ENCODE measurements at regions not wholly inside any gene's neighbourhood (a gene's known extent, or its start where the extent isn't known, plus 50 kb on each side); places are given as distances from the start of the nearest gene placed in this dataset.

DNA sequence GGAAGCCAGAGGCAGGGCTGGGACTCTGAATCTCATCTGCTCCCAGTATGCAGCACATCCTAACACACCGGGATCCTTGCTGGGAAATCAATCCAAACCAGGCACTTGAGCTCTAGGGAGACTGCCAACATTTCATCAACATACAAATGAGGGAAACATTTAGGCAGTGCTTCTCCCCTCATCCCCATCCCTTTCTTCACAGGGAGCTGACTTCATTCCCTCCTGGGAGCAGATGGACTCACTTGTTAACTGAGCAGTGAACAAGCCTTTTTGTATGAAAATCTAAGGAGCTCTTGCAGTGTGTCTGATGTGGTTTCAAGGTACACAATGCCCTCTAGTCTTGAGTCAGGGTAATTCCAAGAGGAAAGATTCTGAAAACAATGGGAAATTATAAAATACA, 96.3 kb downstream of the TMEM114 start:
- TF ChIP-seq, protein P1, sequence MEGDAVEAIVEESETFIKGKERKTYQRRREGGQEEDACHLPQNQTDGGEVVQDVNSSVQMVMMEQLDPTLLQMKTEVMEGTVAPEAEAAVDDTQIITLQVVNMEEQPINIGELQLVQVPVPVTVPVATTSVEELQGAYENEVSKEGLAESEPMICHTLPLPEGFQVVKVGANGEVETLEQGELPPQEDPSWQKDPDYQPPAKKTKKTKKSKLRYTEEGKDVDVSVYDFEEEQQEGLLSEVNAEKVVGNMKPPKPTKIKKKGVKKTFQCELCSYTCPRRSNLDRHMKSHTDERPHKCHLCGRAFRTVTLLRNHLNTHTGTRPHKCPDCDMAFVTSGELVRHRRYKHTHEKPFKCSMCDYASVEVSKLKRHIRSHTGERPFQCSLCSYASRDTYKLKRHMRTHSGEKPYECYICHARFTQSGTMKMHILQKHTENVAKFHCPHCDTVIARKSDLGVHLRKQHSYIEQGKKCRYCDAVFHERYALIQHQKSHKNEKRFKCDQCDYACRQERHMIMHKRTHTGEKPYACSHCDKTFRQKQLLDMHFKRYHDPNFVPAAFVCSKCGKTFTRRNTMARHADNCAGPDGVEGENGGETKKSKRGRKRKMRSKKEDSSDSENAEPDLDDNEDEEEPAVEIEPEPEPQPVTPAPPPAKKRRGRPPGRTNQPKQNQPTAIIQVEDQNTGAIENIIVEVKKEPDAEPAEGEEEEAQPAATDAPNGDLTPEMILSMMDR (IDR thresholded peaks at IDR 0.05; ENCODE audit: poor library complexity, severe bottlenecking): no peak

DNA sequence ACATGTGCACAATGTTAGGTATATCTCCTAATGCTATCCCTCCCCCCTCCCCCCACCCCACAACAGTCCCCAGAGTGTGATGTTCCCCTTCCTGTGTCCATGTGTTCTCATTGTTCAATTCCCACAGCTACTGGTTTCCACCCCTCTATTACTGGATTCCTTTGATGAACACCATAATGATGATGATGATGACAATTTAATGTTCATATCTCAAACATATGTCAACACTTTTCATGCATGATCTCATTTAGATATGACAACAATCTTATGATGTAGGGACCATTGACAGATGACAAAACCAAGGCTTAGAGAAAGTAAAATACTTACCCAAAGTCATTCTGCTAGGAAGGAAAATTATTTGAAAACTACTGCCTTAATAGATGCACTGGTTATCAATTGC, 97.6 kb downstream of the TMEM114 start:
- Histone ChIP-seq H3K4me3 (ENCODE audit: severe bottlenecking) (no peak overlapping the region), H3K27me3 (ENCODE audit: insufficient read depth, poor library complexity, severe bottlenecking) (peaks cover 5% of the 10 kb centered on the region), H3K36me3 (ENCODE audit: low read depth) (no peaks in the 10 kb centered on the region), H3K4me1 (ENCODE audit: insufficient read depth, poor library complexity, severe bottlenecking) (no peaks in the 10 kb centered on the region), H3K9me3 (ENCODE audit: severe bottlenecking) (no peaks in the 10 kb centered on the region), H3K27ac (ENCODE audit: poor library complexity, severe bottlenecking) (no peak overlapping the region)
- ATAC-seq (ENCODE audit: low read depth) (no peak), DNase-seq (ENCODE audit: low spot score) (no peak)
- TF ChIP-seq, protein P1 (IDR thresholded peaks at IDR 0.05; ENCODE audit: poor library complexity, severe bottlenecking): no peak

More for the DNA sequence above, 96.3 kb downstream of the TMEM114 start:
- no peak overlapping the region for H3K27ac ChIP-seq (ENCODE audit: poor library complexity, severe bottlenecking)
- DNase-seq (ENCODE audit: low spot score) (no peak), ATAC-seq (ENCODE audit: low read depth) (no peak)
- no peaks in the 10 kb centered on the region for H3K36me3 ChIP-seq (ENCODE audit: low read depth)
- H3K4me3 ChIP-seq (ENCODE audit: severe bottlenecking): no peak overlapping the region
- no peaks in the 10 kb centered on the region for H3K9me3 ChIP-seq (ENCODE audit: severe bottlenecking)
- H3K27me3 ChIP-seq (ENCODE audit: insufficient read depth, poor library complexity, severe bottlenecking): peaks cover 8% of the 10 kb centered on the region
- H3K4me1 ChIP-seq (ENCODE audit: insufficient read depth, poor library complexity, severe bottlenecking): no peaks in the 10 kb centered on the region

DNA sequence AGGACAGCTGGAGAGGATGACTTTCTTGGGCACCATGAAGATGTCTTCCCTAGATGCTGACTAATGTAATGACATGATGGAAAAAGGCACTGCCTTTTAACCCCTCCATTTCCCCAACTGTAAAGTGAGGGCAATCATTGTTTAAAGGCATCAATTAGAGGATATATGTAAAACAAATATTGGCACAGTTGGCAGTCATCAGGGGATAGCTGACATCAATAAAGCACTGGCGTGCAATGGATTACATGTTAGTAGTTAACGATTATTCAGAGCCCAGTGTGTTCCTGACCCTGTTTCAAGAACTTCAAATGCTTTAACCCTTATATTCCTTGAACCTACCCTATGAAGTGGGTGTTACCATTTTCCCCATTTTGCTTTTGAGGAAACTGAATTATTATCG, 100.7 kb downstream of the TMEM114 start:
- no peak overlapping the region for H3K4me3 ChIP-seq (ENCODE audit: severe bottlenecking)
- no peaks in the 10 kb centered on the region for H3K36me3 ChIP-seq (ENCODE audit: low read depth)
- DNase-seq (ENCODE audit: low spot score) (no peak), ATAC-seq (ENCODE audit: low read depth) (no peak)
- no peaks in the 10 kb centered on the region for H3K9me3 ChIP-seq (ENCODE audit: severe bottlenecking)
- H3K4me1 ChIP-seq (ENCODE audit: insufficient read depth, poor library complexity, severe bottlenecking): no peaks in the 10 kb centered on the region
- TF ChIP-seq, protein P1 (IDR thresholded peaks at IDR 0.05; ENCODE audit: poor library complexity, severe bottlenecking): no peak
- no peak overlapping the region for H3K27ac ChIP-seq (ENCODE audit: poor library complexity, severe bottlenecking)
- H3K27me3 ChIP-seq (ENCODE audit: insufficient read depth, poor library complexity, severe bottlenecking): peaks cover 5% of the 10 kb centered on the region

DNA sequence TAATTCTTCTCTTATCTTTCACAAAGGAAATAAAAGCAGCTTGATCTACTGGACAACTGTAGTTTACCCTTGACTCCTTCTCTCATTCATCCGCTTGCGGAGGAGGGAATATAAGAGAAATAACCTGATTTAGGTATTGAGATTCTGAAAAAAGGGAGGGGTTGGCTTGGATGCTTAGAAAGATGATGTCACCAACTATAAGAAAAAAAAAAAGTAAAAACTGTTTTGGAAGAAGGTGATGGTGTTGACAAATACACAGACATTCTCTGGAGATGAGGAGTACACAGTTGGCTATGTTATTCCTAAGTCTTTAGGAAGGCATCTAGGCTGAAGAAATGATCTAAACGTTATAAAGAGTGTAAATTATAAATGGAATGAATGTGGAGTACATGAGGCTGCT, 103.3 kb downstream of the TMEM114 start:
- Histone ChIP-seq H3K27me3 (ENCODE audit: insufficient read depth, poor library complexity, severe bottlenecking) (peaks cover 2% of the 10 kb centered on the region), H3K27ac (ENCODE audit: poor library complexity, severe bottlenecking) (no peak overlapping the region), H3K4me1 (ENCODE audit: insufficient read depth, poor library complexity, severe bottlenecking) (no peaks in the 10 kb centered on the region), H3K9me3 (ENCODE audit: severe bottlenecking) (no peaks in the 10 kb centered on the region), H3K36me3 (ENCODE audit: low read depth) (no peaks in the 10 kb centered on the region), H3K4me3 (ENCODE audit: severe bottlenecking) (no peak overlapping the region)
- no peak for DNase-seq (ENCODE audit: low spot score)
- no peak for ATAC-seq (ENCODE audit: low read depth)
- TF ChIP-seq, protein P1 (IDR thresholded peaks at IDR 0.05; ENCODE audit: poor library complexity, severe bottlenecking): no peak

DNA sequence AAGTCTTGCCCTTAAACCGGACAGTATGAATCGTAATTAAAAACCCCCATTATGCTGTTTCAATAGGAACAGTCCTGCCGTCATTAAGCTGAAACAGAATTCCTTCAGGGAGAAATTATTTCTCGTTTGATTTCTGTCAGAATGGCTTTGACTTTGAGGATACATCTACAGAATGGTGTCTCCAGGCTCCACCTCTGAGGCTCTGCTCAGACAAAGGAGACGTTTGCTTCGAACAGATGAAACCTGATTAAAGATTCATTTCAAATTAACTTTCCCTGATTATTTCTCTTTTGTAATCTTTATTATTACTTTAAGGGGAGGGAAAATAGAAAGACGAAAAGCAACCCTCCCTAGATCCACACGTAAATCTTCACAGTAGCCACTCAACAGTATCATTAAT, 106.9 kb downstream of the TMEM114 start:
- Histone ChIP-seq H3K9me3 (ENCODE audit: severe bottlenecking) (no peaks in the 10 kb centered on the region), H3K36me3 (ENCODE audit: low read depth) (no peaks in the 10 kb centered on the region), H3K4me1 (ENCODE audit: insufficient read depth, poor library complexity, severe bottlenecking) (no peaks in the 10 kb centered on the region), H3K27me3 (ENCODE audit: insufficient read depth, poor library complexity, severe bottlenecking) (no peaks in the 10 kb centered on the region), H3K27ac (ENCODE audit: poor library complexity, severe bottlenecking) (no peak overlapping the region), H3K4me3 (ENCODE audit: severe bottlenecking) (no peak overlapping the region)
- no peak for DNase-seq (ENCODE audit: low spot score)
- TF ChIP-seq, protein P1 (IDR thresholded peaks at IDR 0.05; ENCODE audit: poor library complexity, severe bottlenecking): no peak
- no peak for ATAC-seq (ENCODE audit: low read depth)

Measured in RWPE2 (cell line).